Naive thymus-derived CD8-positive, alpha-beta T cell (primary cell): ENCODE measurements at regions not wholly inside any gene's neighbourhood (a gene's known extent, or its start where the extent isn't known, plus 50 kb on each side); places are given as distances from the start of the nearest gene placed in this dataset.

ENCODE experiments used
- ATAC-seq, 2 donors: fragments of 150-1000 bp; cut with Tn5 transposase in 1 of 2; sonication (Bioruptor Pico), chemical (Tn5 transposase) in 1 of 2; 1 replicate in 1 of 2; 2 replicates in 1 of 2; pipeline ENCODE4 v1.10.0; 2021; ENCODE audit warnings: mild to moderate bottlenecking in 2 of 2, moderate library complexity in 2 of 2
- POLR2A ChIA-PET: fragments of 350-600 bp; sonication (Branson Sonifier 250); formaldehyde crosslinking; loops from one replicate; lab custom pipeline; 2021; ENCODE audit warnings: antibody characterized with exemption; lab: Charles Lee
- DNase-seq, 10 donors: peaks; one replicate each; pipeline versions ENCODE4 v3.0.0 to v3.0.0-alpha.2; 2020 to 2022
- H3K27ac Mint-ChIP-seq, 10 donors: one replicate each; pipeline ENCODE4 v1.8.0; 2020 to 2022; ENCODE audit warnings: mild to moderate bottlenecking in 10 of 10, mixed read lengths in 10 of 10, moderate library complexity in 4 of 10, inconsistent platforms in 1 of 10
- H3K27me3 Mint-ChIP-seq, 5 donors: one replicate each; pipeline ENCODE4 v1.8.0; 2021 to 2022; ENCODE audit warnings: mixed read lengths in 5 of 5
- H3K36me3 Mint-ChIP-seq, 3 donors: one replicate each; pipeline ENCODE4 v1.8.0; 2020 to 2022; ENCODE audit warnings: mixed read lengths in 3 of 3, mild to moderate bottlenecking in 2 of 3, inconsistent platforms in 1 of 3
- H3K4me1 Mint-ChIP-seq, 4 donors: one replicate each; pipeline ENCODE4 v1.8.0; 2021 to 2022; ENCODE audit warnings: mixed read lengths in 4 of 4
- H3K4me3 Mint-ChIP-seq, 10 donors: one replicate each; pipeline ENCODE4 v1.8.0; 2020 to 2022; ENCODE audit warnings: mild to moderate bottlenecking in 10 of 10, mixed read lengths in 10 of 10, moderate library complexity in 6 of 10, inconsistent platforms in 1 of 10
- H3K9me3 Mint-ChIP-seq, 9 donors: one replicate each; pipeline ENCODE4 v1.8.0; 2020 to 2022; ENCODE audit warnings: mixed read lengths in 9 of 9, mild to moderate bottlenecking in 3 of 9, inconsistent platforms in 1 of 9, moderate library complexity in 1 of 9

DNA sequence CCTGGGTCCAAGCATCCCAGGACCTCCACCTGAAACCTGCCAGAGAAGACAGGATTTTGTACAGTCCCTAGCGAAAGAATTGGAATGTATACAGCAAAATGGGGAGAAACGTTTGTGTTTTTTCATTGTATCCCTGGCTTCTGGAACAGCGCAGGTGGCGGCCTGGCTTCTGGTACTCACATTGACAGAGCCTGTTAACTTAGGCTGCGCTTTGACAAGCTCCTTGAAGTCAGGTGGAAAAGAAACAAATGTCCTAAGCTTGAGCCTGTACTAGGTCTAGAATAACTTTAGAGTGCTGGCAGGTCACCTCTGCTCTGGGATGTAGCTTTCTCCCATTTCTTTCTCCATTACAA is 343.7 kb upstream of the KLF3 start:
- peak overlapping the region in 8 of 10 donors; percentile 75 to 92 (median 89) for H3K4me3 Mint-ChIP-seq
- peak overlapping the region; percentile 70 to 98 (median 92) for H3K27ac Mint-ChIP-seq
- H3K4me1 Mint-ChIP-seq = peaks cover 29 to 69% (median 54%) of the 10 kb centered on the region in 4 donors

DNA sequence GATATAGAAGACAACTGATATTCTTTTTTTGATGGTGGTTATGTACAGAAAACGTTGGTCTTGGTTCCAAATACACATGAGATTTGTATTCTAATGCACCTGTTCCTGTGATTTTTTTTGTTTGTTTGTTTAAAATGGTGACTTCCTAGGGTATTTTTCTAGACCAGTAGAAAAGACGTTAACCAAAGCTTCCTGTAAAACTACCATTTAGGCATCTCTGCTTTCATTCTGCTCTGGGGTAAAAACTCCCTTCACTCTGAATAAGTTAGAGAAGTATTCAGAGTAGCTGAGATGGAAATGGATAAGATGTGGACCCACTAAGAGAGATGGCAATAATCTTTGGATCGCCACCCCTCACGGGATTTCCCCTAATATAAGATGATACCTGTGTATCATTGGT is 343.2 kb upstream of the KLF3 start:
- no peaks in the 10 kb centered on the region for H3K36me3 Mint-ChIP-seq
- H3K4me3 Mint-ChIP-seq = peak overlapping the region in 5 of 10 donors; percentile 9 to 48 (median 41)
- peak overlapping the region in 8 of 10 donors; percentile 0 to 98 (median 66) for H3K27ac Mint-ChIP-seq
- DNase-seq (no peak), ATAC-seq (no peak)
- H3K9me3 Mint-ChIP-seq = no peaks in the 10 kb centered on the region
- POLR2A ChIA-PET = interaction anchor here (0.5 to 4.7 kb wide), 9 partner anchors 8 to 354 kb away, joined by 3 to 49 read pairs (median 10); no protein-coding TSS in a partner anchor
- H3K27me3 Mint-ChIP-seq = no peaks in the 10 kb centered on the region
- H3K4me1 Mint-ChIP-seq = peaks cover 32 to 74% (median 58%) of the 10 kb centered on the region in 4 donors

More for the DNA sequence above, 343.7 kb upstream of the KLF3 start:
- no peaks in the 10 kb centered on the region for H3K27me3 Mint-ChIP-seq
- no peaks in the 10 kb centered on the region for H3K9me3 Mint-ChIP-seq
- ATAC-seq (no peak), DNase-seq (no peak)
- no peaks in the 10 kb centered on the region for H3K36me3 Mint-ChIP-seq
- POLR2A ChIA-PET = interaction anchor here (0.5 to 4.7 kb wide), 12 partner anchors 9 to 355 kb away, joined by 3 to 49 read pairs (median 5); no protein-coding TSS in a partner anchor

DNA sequence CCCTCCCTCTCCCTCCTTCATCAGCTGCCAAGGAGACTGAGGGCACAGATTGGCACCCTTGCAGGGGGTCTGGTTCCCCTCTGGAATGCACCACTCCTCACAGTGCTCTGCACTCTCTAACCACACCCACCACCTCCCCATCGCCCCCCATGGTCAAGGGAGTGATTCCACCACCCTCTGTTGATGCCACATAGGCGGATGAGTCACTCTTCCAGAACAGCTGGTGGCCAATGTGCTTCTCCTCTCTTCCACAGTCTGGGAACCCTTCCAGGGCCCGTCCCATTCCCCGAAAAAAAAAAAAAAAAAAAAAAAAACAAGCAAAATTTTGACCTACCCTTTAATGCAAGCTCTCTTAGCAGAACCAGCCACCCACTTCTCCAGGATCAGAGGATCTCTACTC is 341.3 kb upstream of the KLF3 start:
- no peak for ATAC-seq
- POLR2A ChIA-PET = interaction anchor here (0.6 to 2.6 kb wide), 6 partner anchors 9 to 340 kb away, joined by 3 to 12 read pairs (median 4); no protein-coding TSS in a partner anchor

DNA sequence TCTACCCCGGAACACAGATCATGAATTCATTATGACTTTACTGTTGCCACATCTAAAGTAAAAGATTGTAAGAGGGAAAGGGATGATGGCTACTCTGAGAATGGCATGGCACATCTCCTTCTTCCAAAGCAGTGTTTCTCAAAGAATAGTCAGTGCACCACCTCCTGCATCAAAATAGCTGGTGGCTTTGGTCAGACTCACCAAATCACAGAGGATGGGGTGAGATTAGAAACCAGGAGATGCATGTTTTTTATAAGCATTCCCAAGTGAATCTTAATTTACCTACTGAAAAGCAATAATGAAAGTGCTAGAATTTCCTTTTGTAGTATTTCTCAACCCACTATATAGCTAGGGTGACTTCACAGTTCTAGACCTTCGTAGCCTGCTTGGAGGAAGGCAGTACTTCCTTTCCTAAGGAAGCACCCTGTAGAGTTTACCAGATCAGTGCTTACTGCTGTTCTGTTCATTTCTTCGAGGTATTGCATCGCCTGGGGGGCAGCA is 340.8 kb upstream of the KLF3 start:
- H3K27ac Mint-ChIP-seq = peak overlapping the region in 4 of 10 donors; percentile 0 to 14 (median 2)
- peaks cover 44 to 93% (median 77%) of the 10 kb centered on the region in 4 donors for H3K4me1 Mint-ChIP-seq
- no peaks in the 10 kb centered on the region for H3K27me3 Mint-ChIP-seq
- no peaks in the 10 kb centered on the region for H3K9me3 Mint-ChIP-seq
- no peaks in the 10 kb centered on the region for H3K36me3 Mint-ChIP-seq
- POLR2A ChIA-PET = interaction anchor here (0.6 to 2.6 kb wide), 4 partner anchors 9 to 340 kb away, joined by 3 to 12 read pairs (median 4); no protein-coding TSS in a partner anchor
- ATAC-seq (no peak), DNase-seq (no peak)
- peak overlapping the region in 1 of 10 donors; percentile 45 for H3K4me3 Mint-ChIP-seq

More for the DNA sequence above, 341.3 kb upstream of the KLF3 start:
- H3K9me3 Mint-ChIP-seq = no peaks in the 10 kb centered on the region
- peak overlapping the region in 3 of 10 donors; percentile 0 to 17 (median 3) for H3K27ac Mint-ChIP-seq
- H3K4me3 Mint-ChIP-seq = peak overlapping the region in 1 of 10 donors; percentile 45
- no peaks in the 10 kb centered on the region for H3K27me3 Mint-ChIP-seq
- no peaks in the 10 kb centered on the region for H3K36me3 Mint-ChIP-seq
- H3K4me1 Mint-ChIP-seq = peaks cover 40 to 91% (median 74%) of the 10 kb centered on the region in 4 donors
- DNase-seq = no peak

DNA sequence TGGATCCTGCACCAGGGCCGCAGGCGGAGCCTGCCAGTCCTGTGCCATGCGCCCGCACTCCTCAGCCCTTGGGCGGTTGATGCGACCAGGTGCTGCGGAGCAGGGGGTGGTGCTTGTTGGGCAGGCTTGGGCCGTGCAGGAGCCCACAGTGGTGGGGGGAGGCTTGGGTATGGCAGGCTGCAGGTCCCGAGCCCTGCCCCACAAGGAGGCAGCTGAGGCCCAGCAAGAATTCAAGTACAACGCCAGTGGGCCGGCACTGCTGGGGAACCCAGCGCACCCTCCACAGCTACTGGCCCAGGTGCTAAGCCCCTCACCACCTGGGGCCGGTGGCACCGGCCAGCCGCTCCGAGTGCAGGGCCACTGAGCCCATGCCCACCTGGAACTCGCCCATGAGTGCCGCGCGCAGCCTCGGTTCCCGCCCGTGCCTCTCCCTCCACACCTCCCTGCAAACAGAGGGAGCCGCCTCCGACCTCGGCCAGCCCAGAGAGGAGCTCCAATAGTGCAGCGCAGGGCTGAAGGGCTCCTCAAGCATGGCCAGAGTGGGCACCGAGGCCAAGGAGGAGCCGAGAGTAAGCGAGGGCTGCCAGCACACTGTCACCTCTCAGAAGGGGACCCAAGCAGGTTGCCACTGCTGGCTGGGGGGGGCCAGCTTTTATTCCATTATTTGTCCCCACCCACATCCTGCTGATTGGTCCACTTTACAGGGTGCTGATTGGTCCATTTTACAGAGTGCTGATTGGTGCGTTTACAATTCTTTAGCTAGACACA is 339.0 kb upstream of the KLF3 start:
- Mint-ChIP-seq H3K9me3 (no peaks in the 10 kb centered on the region), H3K4me3 (peak overlapping the region in 1 of 10 donors; percentile 65), H3K27ac (peak overlapping the region in 6 of 10 donors; percentile 15 to 97 (median 90)), H3K4me1 (peaks cover 50 to 96% (median 77%) of the 10 kb centered on the region in 4 donors), H3K36me3 (no peaks in the 10 kb centered on the region), H3K27me3 (no peaks in the 10 kb centered on the region)
- POLR2A ChIA-PET = interaction anchor here (0.6 to 2.6 kb wide), 5 partner anchors 185 to 470 kb away, joined by 3 to 12 read pairs (median 6); no protein-coding TSS in a partner anchor
- ATAC-seq (no peak), DNase-seq (no peak)

DNA sequence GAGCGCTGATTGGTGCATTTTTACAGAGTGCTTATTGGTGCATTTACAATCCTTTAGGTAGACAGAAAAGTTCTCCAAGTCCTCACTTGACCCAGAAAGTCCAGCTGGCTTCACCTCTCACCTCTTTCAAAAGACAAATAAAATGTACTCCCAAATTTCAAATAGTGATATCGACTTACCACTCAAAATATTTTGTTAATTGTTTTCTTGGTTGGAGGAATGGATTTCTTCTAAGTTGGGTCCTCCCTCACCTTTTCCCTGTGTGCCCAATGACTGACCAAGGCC is 338.4 kb upstream of the KLF3 start:
- H3K27ac Mint-ChIP-seq = peak overlapping the region; percentile 15 to 97 (median 92)
- H3K4me1 Mint-ChIP-seq = peaks cover 49 to 96% (median 77%) of the 10 kb centered on the region in 4 donors
- H3K27me3 Mint-ChIP-seq = no peaks in the 10 kb centered on the region
- DNase-seq (no peak), ATAC-seq (no peak)
- H3K9me3 Mint-ChIP-seq = no peaks in the 10 kb centered on the region
- peak overlapping the region in 8 of 10 donors; percentile 54 to 73 (median 60) for H3K4me3 Mint-ChIP-seq
- no peaks in the 10 kb centered on the region for H3K36me3 Mint-ChIP-seq
- POLR2A ChIA-PET = interaction anchor here (0.6 to 2.2 kb wide), 4 partner anchors 184 to 469 kb away, joined by 5 to 7 read pairs (median 6); no protein-coding TSS in a partner anchor

DNA sequence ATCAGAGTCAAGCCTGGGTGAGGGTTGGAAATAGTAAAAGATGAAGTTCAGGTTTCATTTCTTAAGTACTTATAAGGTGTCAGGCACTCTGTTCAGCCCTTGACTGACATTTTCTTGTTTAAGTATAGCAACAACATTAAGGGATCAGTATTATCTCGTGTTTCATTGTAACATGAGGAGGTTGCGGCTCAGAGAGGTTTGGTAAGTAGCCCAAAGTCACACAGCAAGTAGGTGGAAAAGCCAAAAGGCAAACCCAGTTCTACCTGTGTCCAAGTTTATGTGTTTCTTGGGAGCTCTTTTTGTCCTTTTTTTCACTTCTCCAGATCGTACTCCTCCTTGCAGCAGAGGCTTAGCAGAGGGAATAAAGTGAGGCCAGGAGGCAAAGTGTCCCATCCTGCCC is 337.5 kb upstream of the KLF3 start:
- H3K27ac Mint-ChIP-seq = peak overlapping the region in 9 of 10 donors; percentile 89 to 97 (median 92)
- peaks cover 53 to 96% (median 78%) of the 10 kb centered on the region in 4 donors for H3K4me1 Mint-ChIP-seq
- POLR2A ChIA-PET = interaction anchor here (0.7 to 2.2 kb wide), 5 partner anchors 183 to 339 kb away, joined by 3 to 7 read pairs (median 5); no protein-coding TSS in a partner anchor
- H3K36me3 Mint-ChIP-seq = no peaks in the 10 kb centered on the region
- ATAC-seq (no peak), DNase-seq (no peak)
- no peaks in the 10 kb centered on the region for H3K27me3 Mint-ChIP-seq
- H3K9me3 Mint-ChIP-seq = no peaks in the 10 kb centered on the region
- peak overlapping the region in 7 of 10 donors; percentile 54 to 73 (median 59) for H3K4me3 Mint-ChIP-seq

DNA sequence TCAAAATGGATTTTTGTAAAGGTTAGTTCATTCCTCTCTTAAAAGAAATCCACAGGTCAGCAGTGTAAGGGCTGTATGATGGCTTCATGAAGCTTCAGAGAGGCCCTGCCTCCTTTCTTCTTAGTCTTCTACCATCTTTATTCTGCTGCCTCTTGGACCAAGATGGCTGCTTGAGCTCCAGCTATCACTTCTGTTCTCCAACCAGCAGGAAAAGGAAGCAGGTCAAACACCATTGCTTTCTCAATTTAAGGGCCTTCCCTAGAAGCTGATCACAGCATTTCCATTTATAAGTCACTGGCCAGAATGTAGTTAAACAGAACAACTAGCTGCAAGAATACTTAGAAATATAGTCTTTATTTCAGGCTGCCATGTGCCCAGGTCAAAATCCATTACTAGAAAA is 336.8 kb upstream of the KLF3 start:
- peak overlapping the region; percentile 34 to 97 (median 93) for H3K27ac Mint-ChIP-seq
- H3K4me1 Mint-ChIP-seq = peaks cover 50 to 93% (median 74%) of the 10 kb centered on the region in 4 donors
- no peaks in the 10 kb centered on the region for H3K27me3 Mint-ChIP-seq
- DNase-seq = no peak
- no peak for ATAC-seq
- H3K4me3 Mint-ChIP-seq = peak overlapping the region in 2 of 10 donors; percentile 57 to 81
- POLR2A ChIA-PET = interaction anchor here (1.2 to 2.2 kb wide), 2 partner anchors 9 to 202 kb away, joined by 3 to 6 read pairs; no protein-coding TSS in a partner anchor
- no peaks in the 10 kb centered on the region for H3K9me3 Mint-ChIP-seq
- no peaks in the 10 kb centered on the region for H3K36me3 Mint-ChIP-seq

DNA sequence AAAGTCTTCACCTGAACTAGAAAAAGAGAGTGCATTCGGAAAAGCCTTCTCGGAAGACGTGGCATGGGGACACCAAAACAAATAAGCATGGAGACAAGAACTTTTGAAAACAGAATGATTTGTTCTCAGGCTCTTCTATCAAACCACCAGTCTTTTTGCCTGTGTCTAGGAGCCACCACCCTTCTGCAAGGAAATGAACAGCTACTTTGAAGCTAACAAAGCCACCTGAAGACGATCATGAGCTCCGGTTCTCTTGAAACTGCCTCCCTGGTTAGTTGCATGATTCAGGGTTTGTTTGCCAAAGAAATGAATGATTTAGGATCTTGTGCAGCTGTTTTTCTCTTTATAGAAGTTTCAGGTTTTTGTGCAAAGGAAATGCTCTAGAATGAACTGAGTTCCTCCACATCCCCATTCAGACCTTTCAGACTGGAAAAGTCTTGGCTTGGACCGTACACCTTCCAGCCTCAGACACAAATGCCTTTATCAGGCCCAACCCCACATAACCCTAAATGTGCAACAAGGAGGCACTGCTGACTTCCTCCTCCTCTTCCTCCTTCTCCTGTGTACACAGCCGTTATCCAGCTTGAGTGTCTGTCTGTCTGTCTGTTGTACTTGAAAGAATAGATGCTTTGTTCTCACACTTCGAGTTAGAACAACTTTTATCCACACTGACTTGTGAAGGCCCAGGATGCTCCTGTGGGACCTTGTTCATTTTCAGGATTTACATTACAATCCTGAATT is 334.8 kb upstream of the KLF3 start:
- Mint-ChIP-seq H3K36me3 (no peaks in the 10 kb centered on the region), H3K4me1 (peaks cover 40 to 80% (median 63%) of the 10 kb centered on the region in 4 donors), H3K27me3 (no peaks in the 10 kb centered on the region), H3K9me3 (no peaks in the 10 kb centered on the region), H3K4me3 (peak overlapping the region; percentile 30 to 87 (median 66)), H3K27ac (peak overlapping the region; percentile 88 to 96 (median 92))
- ATAC-seq (peak; percentile 88 to 90), DNase-seq (peak in 5 of 10 donors; percentile 15 to 77 (median 51))
- POLR2A ChIA-PET = interaction anchor here (0.7 to 2.5 kb wide), 8 partner anchors 9 to 338 kb away, joined by 3 to 10 read pairs (median 4); no protein-coding TSS in a partner anchor

DNA sequence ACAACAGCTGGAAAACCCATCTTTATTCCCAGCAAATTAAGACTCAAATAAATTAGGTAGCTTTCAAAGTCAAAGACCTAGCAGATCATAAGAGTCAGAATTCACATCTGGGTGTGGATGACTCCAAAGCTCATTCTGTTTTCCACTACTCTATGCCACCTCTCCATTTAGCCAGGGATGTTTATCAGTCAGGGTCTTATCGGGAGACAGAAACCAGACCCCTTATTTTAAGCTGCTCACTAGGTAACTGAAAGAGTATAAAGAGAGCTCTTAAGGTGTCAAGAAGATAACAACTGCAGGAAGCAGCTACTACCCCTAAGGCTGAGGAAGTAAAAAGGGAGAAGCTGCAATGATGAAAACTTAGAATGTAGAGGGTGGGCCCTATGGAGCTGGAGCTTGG is 333.7 kb upstream of the KLF3 start:
- H3K36me3 Mint-ChIP-seq = no peaks in the 10 kb centered on the region
- POLR2A ChIA-PET = interaction anchor here (0.5 to 2.5 kb wide), 8 partner anchors 11 to 336 kb away, joined by 3 to 10 read pairs (median 5); no protein-coding TSS in a partner anchor
- no peak for DNase-seq
- peak overlapping the region in 9 of 10 donors; percentile 70 to 95 (median 89) for H3K27ac Mint-ChIP-seq
- no peak for ATAC-seq
- H3K9me3 Mint-ChIP-seq = no peaks in the 10 kb centered on the region
- H3K27me3 Mint-ChIP-seq = no peaks in the 10 kb centered on the region
- H3K4me3 Mint-ChIP-seq = peak overlapping the region in 8 of 10 donors; percentile 2 to 67 (median 46)
- H3K4me1 Mint-ChIP-seq = peaks cover 46 to 83% (median 75%) of the 10 kb centered on the region in 4 donors

DNA sequence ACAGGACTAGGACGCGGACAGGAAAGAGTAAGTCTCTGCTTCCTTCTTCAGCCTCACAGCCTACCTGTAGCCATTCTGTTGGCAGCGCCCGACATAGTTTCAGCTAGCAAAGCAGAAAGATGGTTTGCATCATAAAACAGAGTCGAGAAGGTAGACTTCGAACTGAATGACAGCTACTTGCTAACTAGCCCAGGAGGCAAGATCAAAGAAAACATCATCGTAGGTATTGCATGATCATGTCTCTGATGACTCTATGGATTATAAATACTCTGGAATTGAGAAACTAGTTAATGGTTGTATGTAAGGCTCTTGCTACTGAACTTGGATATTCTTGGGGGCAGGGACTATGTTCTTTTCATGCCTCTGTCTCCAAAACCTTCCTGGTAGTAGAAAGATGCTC is 333.1 kb upstream of the KLF3 start:
- no peak for DNase-seq
- no peaks in the 10 kb centered on the region for H3K36me3 Mint-ChIP-seq

More for the DNA sequence above, 333.1 kb upstream of the KLF3 start:
- H3K4me3 Mint-ChIP-seq = peak overlapping the region in 4 of 10 donors; percentile 2 to 67 (median 52)
- H3K27me3 Mint-ChIP-seq = no peaks in the 10 kb centered on the region
- ATAC-seq = no peak
- peaks cover 47 to 82% (median 76%) of the 10 kb centered on the region in 4 donors for H3K4me1 Mint-ChIP-seq
- peak overlapping the region in 8 of 10 donors; percentile 70 to 95 (median 89) for H3K27ac Mint-ChIP-seq
- H3K9me3 Mint-ChIP-seq = peaks cover 0 to 2% (median 0%) of the 10 kb centered on the region in 9 donors
- POLR2A ChIA-PET = interaction anchor here (0.5 to 2.5 kb wide), 6 partner anchors 12 to 336 kb away, joined by 3 to 10 read pairs (median 6); no protein-coding TSS in a partner anchor
